ENCODE measurements at regions not wholly inside any gene's neighbourhood (a gene's known extent, or its start where the extent isn't known, plus 50 kb on each side); places are given as distances from the start of the nearest gene placed in this dataset.

GRCh38 chr4:116547632-116548031 is 537.7 kb downstream of the TRAM1L1 start:
- Histone ChIP-seq H3K4me2 (ENCODE audit: low read depth, low read length, poor library complexity, severe bottlenecking) (no peak overlapping the region), H3K4me1 (ENCODE audit: insufficient read depth, low read length, poor library complexity, severe bottlenecking) (peaks cover 19% of the 10 kb centered on the region), H3K27me3 (ENCODE audit: insufficient read depth, low read length, poor library complexity, severe bottlenecking) (no peaks in the 10 kb centered on the region), H3K36me3 (ENCODE audit: insufficient read depth, low read length) (no peaks in the 10 kb centered on the region), H3K4me3 (ENCODE audit: low read length, poor library complexity, severe bottlenecking) (no peak overlapping the region), H3F3A (ENCODE audit: low read depth) (no peaks in the 10 kb centered on the region), H4K20me1 (ENCODE audit: insufficient read depth, low read length, poor library complexity, severe bottlenecking) (no peaks in the 10 kb centered on the region), H3K9me3 (ENCODE audit: insufficient read depth, low read depth, low read length) (no peaks in the 10 kb centered on the region), H3K79me2 (ENCODE audit: insufficient read depth, low read length) (no peaks in the 10 kb centered on the region), H3K9me2 (replicated peaks; ENCODE audit: low read depth, low read length) (no peaks in the 10 kb centered on the region), H2AFZ (ENCODE audit: low read length) (no peak overlapping the region), H3K9ac (ENCODE audit: low read depth, low read length, poor library complexity, severe bottlenecking) (no peak overlapping the region)
- TF ChIP-seq CTCF (conservative IDR thresholded peaks at IDR 0.05; ENCODE audit: low read length): no peak
- TF ChIP-seq EZH2phosphoT487 (IDR thresholded peaks at IDR 0.05; ENCODE audit: borderline replicate concordance): no peak

DNA sequence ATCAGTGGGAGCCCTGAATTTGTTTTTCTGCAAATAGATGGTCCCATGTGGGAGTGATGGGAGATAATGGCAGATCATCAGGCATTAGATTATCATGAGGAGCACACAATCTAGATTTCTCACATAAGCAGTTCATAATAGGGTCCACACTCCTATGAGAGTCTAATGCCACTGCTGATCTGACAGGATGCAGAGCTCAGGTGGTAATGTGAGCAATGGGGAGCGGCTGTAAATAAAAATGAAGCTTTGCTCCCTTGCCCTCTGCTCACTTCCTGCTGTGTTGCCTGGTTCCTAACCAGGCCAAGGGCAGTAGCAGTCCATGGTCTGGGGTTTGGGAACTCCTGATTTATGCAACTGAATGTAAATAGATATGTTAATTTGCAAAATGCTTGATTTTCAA is 538.6 kb downstream of the TRAM1L1 start:
- no peak overlapping the region for H2AFZ ChIP-seq (ENCODE audit: low read length)
- H3K79me2 ChIP-seq (ENCODE audit: insufficient read depth, low read length): no peaks in the 10 kb centered on the region
- no peaks in the 10 kb centered on the region for H3F3A ChIP-seq (ENCODE audit: low read depth)
- no peak for TF ChIP-seq EZH2phosphoT487 (IDR thresholded peaks at IDR 0.05; ENCODE audit: borderline replicate concordance)
- no peak for TF ChIP-seq CTCF (conservative IDR thresholded peaks at IDR 0.05; ENCODE audit: low read length)
- no peaks in the 10 kb centered on the region for H4K20me1 ChIP-seq (ENCODE audit: insufficient read depth, low read length, poor library complexity, severe bottlenecking)
- no peak overlapping the region for H3K4me3 ChIP-seq (ENCODE audit: low read length, poor library complexity, severe bottlenecking)
- H3K9me3 ChIP-seq (ENCODE audit: insufficient read depth, low read depth, low read length): no peaks in the 10 kb centered on the region
- H3K9ac ChIP-seq (ENCODE audit: low read depth, low read length, poor library complexity, severe bottlenecking): no peak overlapping the region
- H3K4me1 ChIP-seq (ENCODE audit: insufficient read depth, low read length, poor library complexity, severe bottlenecking): peaks cover 15% of the 10 kb centered on the region
- no peak overlapping the region for H3K4me2 ChIP-seq (ENCODE audit: low read depth, low read length, poor library complexity, severe bottlenecking)
- no peaks in the 10 kb centered on the region for H3K9me2 ChIP-seq (replicated peaks; ENCODE audit: low read depth, low read length)
- no peaks in the 10 kb centered on the region for H3K27me3 ChIP-seq (ENCODE audit: insufficient read depth, low read length, poor library complexity, severe bottlenecking)
- no peaks in the 10 kb centered on the region for H3K36me3 ChIP-seq (ENCODE audit: insufficient read depth, low read length)

DNA sequence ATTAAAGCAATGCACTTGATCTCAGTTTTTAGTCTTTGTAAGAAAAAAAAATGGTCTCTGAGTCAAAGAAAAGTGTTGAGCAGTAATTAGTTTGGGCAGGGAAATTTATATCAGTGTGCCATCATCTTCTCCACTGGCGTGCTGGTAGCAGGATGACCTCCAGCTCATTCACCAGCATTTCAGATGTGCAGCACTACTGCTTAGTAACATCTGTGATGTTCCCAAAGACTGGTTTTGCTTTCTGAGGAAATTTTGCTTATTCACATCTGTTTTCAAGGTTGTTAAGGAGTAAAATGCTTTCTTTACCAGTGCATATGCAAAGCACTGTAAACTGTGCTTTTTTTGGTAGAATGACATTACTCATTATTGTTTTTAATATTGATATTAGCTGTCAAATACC is 540.4 kb downstream of the TRAM1L1 start:
- TF ChIP-seq EZH2phosphoT487 (IDR thresholded peaks at IDR 0.05; ENCODE audit: borderline replicate concordance) (no peak), CTCF (conservative IDR thresholded peaks at IDR 0.05; ENCODE audit: low read length) (no peak)
- Histone ChIP-seq H3K9me3 (ENCODE audit: insufficient read depth, low read depth, low read length) (no peaks in the 10 kb centered on the region), H3K4me1 (ENCODE audit: insufficient read depth, low read length, poor library complexity, severe bottlenecking) (no peaks in the 10 kb centered on the region), H3K79me2 (ENCODE audit: insufficient read depth, low read length) (no peaks in the 10 kb centered on the region), H2AFZ (ENCODE audit: low read length) (no peak overlapping the region), H3K9ac (ENCODE audit: low read depth, low read length, poor library complexity, severe bottlenecking) (no peak overlapping the region), H3F3A (ENCODE audit: low read depth) (no peaks in the 10 kb centered on the region), H3K36me3 (ENCODE audit: insufficient read depth, low read length) (no peaks in the 10 kb centered on the region), H3K4me2 (ENCODE audit: low read depth, low read length, poor library complexity, severe bottlenecking) (no peak overlapping the region), H4K20me1 (ENCODE audit: insufficient read depth, low read length, poor library complexity, severe bottlenecking) (no peaks in the 10 kb centered on the region), H3K4me3 (ENCODE audit: low read length, poor library complexity, severe bottlenecking) (no peak overlapping the region), H3K27me3 (ENCODE audit: insufficient read depth, low read length, poor library complexity, severe bottlenecking) (no peaks in the 10 kb centered on the region), H3K9me2 (replicated peaks; ENCODE audit: low read depth, low read length) (no peaks in the 10 kb centered on the region)
